IMR-90 (cell line): ENCODE measurements at regions not wholly inside any gene's neighbourhood (a gene's known extent, or its start where the extent isn't known, plus 50 kb on each side); places are given as distances from the start of the nearest gene placed in this dataset.
A peak's percentile ranks its signal among the peaks of the same experiment; 100 is the strongest.

Source experiments
- ATAC-seq: fragments of 200-7000 bp; cut with Tn5 transposase; 2 replicates; pipeline ENCODE4 v1.9.1; 2020; ENCODE audit warnings: low read depth, mild to moderate bottlenecking, moderate library complexity
- BruUV-seq: library from RNA; stranded (reverse); fragments of 400-500 nt; replicated peaks from 2 replicates; lab custom pipeline; 2021; lab: Mats Ljungman, UMichigan
- CTCF ChIA-PET: fragments of 300-600 bp; formaldehyde crosslinking; extraction: SDS; loops from one replicate; lab custom pipeline; 2021; ENCODE audit warnings: antibody characterized with exemption; lab: Yijun Ruan, JAX
- POLR2A ChIA-PET: fragments of 300-600 bp; sonication (Branson Sonifier 250); formaldehyde crosslinking; loops from one replicate; lab custom pipeline; 2022; ENCODE audit warnings: antibody characterized with exemption; ENCODE audit not compliant: unreplicated experiment; lab: Charles Lee
- DNase-seq: peaks from one replicate; pipeline ENCODE4 v3.0.0; 2013
- H2AFZ ChIP-seq: replicated peaks from 2 replicates; pipeline ENCODE3; 2013; ENCODE audit warnings: low read length, mild to moderate bottlenecking; ENCODE audit not compliant: poor library complexity
- H2AK5ac ChIP-seq: 2 replicates; pipeline ENCODE4 v1.6.1; 2013; ENCODE audit warnings: low read depth, low read length, inconsistent platforms
- H2AK9ac ChIP-seq: replicated peaks from 2 replicates; pipeline ENCODE3; 2013; ENCODE audit warnings: mild to moderate bottlenecking, low read depth, low read length, moderate library complexity; ENCODE audit not compliant: poor library complexity
- H2BK120ac ChIP-seq: 2 replicates; pipeline ENCODE4 v1.6.1; 2013; ENCODE audit warnings: low read depth, low read length, inconsistent platforms
- H2BK15ac ChIP-seq: 3 replicates; pipeline ENCODE4 v1.6.1; 2013; ENCODE audit warnings: low read depth, low read length, inconsistent platforms
- H2BK20ac ChIP-seq: 2 replicates; pipeline ENCODE4 v1.6.1; 2013; ENCODE audit warnings: low read depth, mild to moderate bottlenecking, inconsistent platforms, low read length, moderate library complexity
- H2BK5ac ChIP-seq: 2 replicates; pipeline ENCODE4 v1.6.1; 2013; ENCODE audit warnings: mild to moderate bottlenecking, low read depth, low read length, inconsistent platforms; ENCODE audit not compliant: poor library complexity, severe bottlenecking
- H3K14ac ChIP-seq: replicated peaks from 2 replicates; pipeline ENCODE4 v1.6.1; 2013; ENCODE audit warnings: low read depth, low read length, inconsistent platforms
- H3K18ac ChIP-seq: 2 replicates; pipeline ENCODE4 v1.6.1; 2013; ENCODE audit warnings: low read depth, low read length, control low read depth
- H3K23ac ChIP-seq: 2 replicates; pipeline ENCODE4 v1.6.1; 2013; ENCODE audit warnings: low read depth, low read length, inconsistent platforms
- H3K27ac ChIP-seq: 2 replicates; pipeline ENCODE4 v1.5.1; 2013; ENCODE audit warnings: mild to moderate bottlenecking, control low read depth, low read length; ENCODE audit not compliant: insufficient read depth
- H3K27me3 ChIP-seq: 2 replicates; pipeline ENCODE4 v1.6.1; 2013; ENCODE audit warnings: low read length; ENCODE audit not compliant: control insufficient read depth, insufficient read depth
- H3K36me3 ChIP-seq: 2 replicates; pipeline ENCODE4 v1.6.1; 2013; ENCODE audit warnings: low read length, mixed read lengths; ENCODE audit not compliant: control insufficient read depth, insufficient read depth
- H3K4ac ChIP-seq: 2 replicates; pipeline ENCODE4 v1.6.1; 2013; ENCODE audit warnings: low read depth, low read length, inconsistent platforms
- H3K4me1 ChIP-seq: 2 replicates; pipeline ENCODE4 v1.6.1; 2013; ENCODE audit warnings: low read length, mixed read lengths; ENCODE audit not compliant: control insufficient read depth, insufficient read depth
- H3K4me2 ChIP-seq: 2 replicates; pipeline ENCODE4 v1.6.1; 2013; ENCODE audit warnings: low read depth, mild to moderate bottlenecking, control low read depth, low read length, moderate library complexity
- H3K4me3 ChIP-seq: 2 replicates; pipeline ENCODE4 v1.5.1; 2013; ENCODE audit warnings: low read depth, mild to moderate bottlenecking, control low read depth, low read length, moderate library complexity; ENCODE audit not compliant: insufficient read depth
- H3K56ac ChIP-seq: 2 replicates; pipeline ENCODE4 v1.6.1; 2013; ENCODE audit warnings: low read length, inconsistent platforms; ENCODE audit not compliant: insufficient read depth; ENCODE audit errors: extremely low read depth
- H3K79me1 ChIP-seq, 2 experiments: 2 replicates each; pipeline ENCODE4 v1.6.1; 2013; ENCODE audit warnings: low read length in 2 of 2, inconsistent platforms in 1 of 2, low read depth in 1 of 2
- H3K9ac ChIP-seq: 2 replicates; pipeline ENCODE4 v1.6.1; 2013; ENCODE audit warnings: low read depth, low read length, control low read depth
- H3K9me1 ChIP-seq: 2 replicates; pipeline ENCODE4 v1.6.1; 2013; ENCODE audit warnings: low read length, inconsistent platforms; ENCODE audit not compliant: insufficient read depth
- H3K9me3 ChIP-seq: 2 replicates; pipeline ENCODE4 v1.6.1; 2013; ENCODE audit warnings: low read length; ENCODE audit not compliant: control insufficient read depth, insufficient read depth
- H4K20me1 ChIP-seq: 2 replicates; pipeline ENCODE4 v1.6.1; 2013; ENCODE audit warnings: low read length, inconsistent platforms; ENCODE audit not compliant: insufficient read depth
- H4K5ac ChIP-seq: 2 replicates; pipeline ENCODE4 v1.6.1; 2013; ENCODE audit warnings: mild to moderate bottlenecking, low read depth, low read length, control low read depth
- H4K8ac ChIP-seq, 2 experiments: 2 replicates each; pipeline ENCODE4 v1.6.1; 2013; ENCODE audit warnings: low read depth in 2 of 2, low read length in 2 of 2, control low read depth in 1 of 2, inconsistent platforms in 1 of 2
- H4K91ac ChIP-seq: 2 replicates; pipeline ENCODE4 v1.6.1; 2013; ENCODE audit warnings: low read depth, low read length, inconsistent platforms; ENCODE audit not compliant: insufficient read depth
- FOS ChIP-seq: fragments of 150-350 bp; IDR thresholded peaks from 2 replicates; pipeline ENCODE4 v1.6.1; 2016; ENCODE audit warnings: low read depth, low read length
- MAZ ChIP-seq: IDR thresholded peaks from 2 replicates; pipeline ENCODE4 v1.6.1; 2012; ENCODE audit warnings: low read depth, mild to moderate bottlenecking, low read length, improper control_type of control experiment, moderate library complexity, borderline replicate concordance
- MXI1 ChIP-seq: IDR thresholded peaks from 2 replicates; pipeline ENCODE4 v1.6.1; 2012; ENCODE audit warnings: low read depth, mild to moderate bottlenecking, low read length, moderate library complexity, borderline replicate concordance
- POLR2A ChIP-seq: IDR thresholded peaks from 2 replicates; pipeline ENCODE4 v1.6.1; 2012; ENCODE audit warnings: mild to moderate bottlenecking, low read depth, low read length
- RCOR1 ChIP-seq: IDR thresholded peaks from 2 replicates; pipeline ENCODE4 v1.6.1; 2012; ENCODE audit warnings: mild to moderate bottlenecking, low read length, improper control_type of control experiment; ENCODE audit not compliant: insufficient replicate concordance
- RFX5 ChIP-seq: IDR thresholded peaks from 2 replicates; pipeline ENCODE4 v1.8.0; 2012; ENCODE audit warnings: low read depth, mild to moderate bottlenecking, low read length, moderate library complexity
- SMC3 ChIP-seq: fragments of 150-350 bp; IDR thresholded peaks from 2 replicates; pipeline ENCODE4 v1.6.1; 2016; ENCODE audit warnings: low read depth, mild to moderate bottlenecking, antibody characterized with exemption, low read length, moderate library complexity
- WGBS, 2 experiments: methylation state at CpG; one replicate each; pipeline versions ENCODE4 v1.1.5 to v1.1.7; 2013; ENCODE audit warnings: missing lambda C conversion rate in 2 of 2; ENCODE audit not compliant: insufficient read length in 1 of 2; ENCODE audit errors: extremely low coverage in 2 of 2; 5-methylcytosine and 5-hydroxymethylcytosine counted together
- dilution Hi-C: fragments of 300-500 bp; cut with HindIII; formaldehyde crosslinking; loops from one replicate; pipeline ENCODE4 v1.14.3; 2018; ENCODE audit warnings: low sequenced_read_pairs; ENCODE audit not compliant: unreplicated experiment
- in situ Hi-C: fragments of 300-500 bp; cut with MboI; formaldehyde crosslinking; loops from 3 replicates; pipeline ENCODE4 v1.14.3; 2019; ENCODE audit warnings: low sequenced_read_pairs, inconsistent platforms, mixed read lengths
- intact Hi-C: fragments of 100-400 bp; cut with micrococcal nuclease; formaldehyde crosslinking; loops from 2 replicates; pipeline ENCODE4 v1.10.0; 2022

DNA sequence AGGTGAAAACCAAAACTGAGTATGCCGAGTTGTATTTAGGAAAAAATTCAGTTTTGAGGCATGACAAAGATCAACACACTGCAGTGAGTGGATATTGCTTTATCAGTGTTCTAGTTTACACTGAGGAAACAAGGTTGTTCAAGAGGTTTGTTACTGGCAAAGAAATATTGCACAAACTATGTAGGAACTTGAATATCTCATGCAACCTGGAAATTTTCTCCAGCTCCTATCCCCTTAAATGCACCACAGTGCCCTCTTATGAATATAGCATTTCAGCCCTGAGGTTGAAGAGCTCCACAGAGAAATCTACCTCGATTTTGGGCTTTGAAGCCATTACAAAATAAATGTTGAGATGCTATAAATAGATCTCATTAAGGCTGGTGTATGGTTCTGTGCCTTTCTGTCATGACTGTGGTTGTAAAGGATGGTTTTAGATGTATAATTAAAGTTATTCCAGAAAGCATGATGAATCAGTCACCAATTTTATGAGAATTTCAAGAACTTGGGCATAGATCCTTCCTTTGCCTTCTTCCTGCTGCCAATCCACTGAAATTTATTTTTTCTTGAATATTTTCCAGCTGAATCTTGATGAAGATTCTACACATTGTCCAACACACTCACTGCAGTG is 159.3 kb downstream of the SPATA31D1 start:
- DNase-seq: no peak
- no peak overlapping the region for H3K27ac ChIP-seq
- dilution Hi-C loops: no loop called here

More for the DNA sequence above, 159.3 kb downstream of the SPATA31D1 start:
- Histone ChIP-seq H3K36me3 (no peaks in the 10 kb centered on the region), H2BK120ac (no peak overlapping the region), H3K9me3 (no peaks in the 10 kb centered on the region), H3K4ac (no peak overlapping the region; the same call in 1 of the 2 replicates), H3K27me3 (no peaks in the 10 kb centered on the region), H3K56ac (no peak overlapping the region), H3K4me3 (no peak overlapping the region), H2BK20ac (no peak overlapping the region), H2AK5ac (no peak overlapping the region), H3K9ac (no peak overlapping the region), H2AK9ac (no peak overlapping the region), H2BK5ac (peak overlapping the region; percentile 25), H2BK15ac (no peak overlapping the region; the same call in 2 of the 3 replicates), H4K91ac (no peak overlapping the region), H3K79me1 (no peaks in the 10 kb centered on the region), H3K4me1 (peaks cover 6% of the 10 kb centered on the region), H2AFZ (no peak overlapping the region), H3K4me2 (no peak overlapping the region; the same call in 1 of the 2 replicates), H4K8ac (no peak overlapping the region), H3K23ac (no peak overlapping the region), H3K9me1 (peaks cover 4% of the 10 kb centered on the region; the same call in 1 of the 2 replicates), H3K18ac (no peak overlapping the region), H4K20me1 (no peaks in the 10 kb centered on the region), H4K5ac (no peak overlapping the region), H3K14ac (no peak overlapping the region)
- no CpG with 5 or more reads among the region's 2 CpGs for WGBS, 2 experiments
- CTCF ChIA-PET: interaction anchor here (0.8 kb wide), 1 partner anchor 20 kb away, joined by 3 read pairs; no protein-coding TSS in a partner anchor
- TF ChIP-seq MAZ (no peak), RCOR1 (no peak), FOS (no peak), MXI1 (no peak), RFX5 (no peak), SMC3 (no peak), POLR2A (no peak)
- intact Hi-C loops: no loop called here
- BruUV-seq: no TSS peak
- no peak for ATAC-seq
- POLR2A ChIA-PET: no interaction called here
- in situ Hi-C loops: no loop called here
